Lung microvascular endothelial cell (primary cell): ENCODE measurements at regions not wholly inside any gene's neighbourhood (a gene's known extent, or its start where the extent isn't known, plus 50 kb on each side); places are given as distances from the start of the nearest gene placed in this dataset.

ENCODE experiments used
- DNase-seq, 2 donors: peaks; one replicate each; pipeline versions ENCODE4 v3.0.0 to v3.0.0-alpha.2; 2010; ENCODE audit warnings: low read depth in 2 of 2

DNA sequence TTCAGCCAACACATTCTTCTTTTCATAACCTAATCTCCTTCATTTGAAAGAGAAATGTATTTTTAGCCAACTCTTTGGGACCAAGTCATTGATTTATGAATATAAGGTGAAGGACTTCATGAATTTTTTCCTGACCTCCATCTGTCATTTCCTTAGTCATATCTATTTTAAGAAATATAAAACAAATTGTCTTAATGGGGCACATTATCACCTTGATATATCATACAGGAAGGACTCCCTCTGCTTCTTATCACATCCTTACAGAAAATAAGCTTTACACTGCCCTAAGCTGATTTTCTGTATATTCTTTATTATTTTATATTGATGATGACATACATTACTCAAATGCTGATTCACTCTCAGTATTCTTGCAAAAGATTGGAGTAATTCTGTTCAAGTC lies 1076.2 kb downstream of the TDRD15 start:
- no peak for DNase-seq

DNA sequence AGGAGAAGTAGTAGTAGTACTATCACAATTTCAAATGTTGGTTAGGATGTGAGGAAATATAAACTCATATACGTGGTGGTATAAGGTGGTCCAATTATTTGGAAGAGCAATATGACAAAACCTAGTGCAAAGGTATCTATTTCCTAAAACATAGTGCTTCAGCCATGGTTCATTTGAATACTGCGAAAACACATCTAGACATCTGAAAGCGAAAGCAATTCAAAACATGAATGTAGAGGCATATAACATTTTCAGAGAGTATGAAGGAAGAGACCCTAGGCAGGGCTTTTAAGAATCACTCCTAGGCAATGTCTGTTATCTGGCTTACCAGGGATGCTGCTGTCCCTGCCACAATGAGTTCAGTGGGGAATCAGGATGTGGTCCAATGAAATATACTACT lies 1085.8 kb downstream of the TDRD15 start:
- DNase-seq, result no peak

DNA sequence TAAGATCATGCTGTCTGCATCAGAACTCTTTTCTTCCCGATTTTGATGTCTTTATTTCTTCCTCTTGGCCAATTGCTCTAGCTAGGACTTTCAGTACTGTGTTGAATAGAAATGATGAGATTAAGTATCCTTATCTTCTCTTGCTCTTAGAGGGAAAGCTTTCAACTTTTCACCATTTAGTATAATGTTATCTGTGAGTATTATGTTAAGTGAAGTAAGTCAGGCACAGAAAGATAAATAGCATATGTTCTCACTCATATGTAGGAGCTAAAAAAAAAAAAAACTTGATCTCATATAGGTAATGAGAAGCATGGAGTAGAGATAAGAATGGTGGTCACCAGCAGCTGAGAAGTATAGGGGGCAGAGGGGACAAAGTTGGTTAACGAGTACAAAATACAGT lies 1089.5 kb downstream of the TDRD15 start:
- no peak for DNase-seq

DNA sequence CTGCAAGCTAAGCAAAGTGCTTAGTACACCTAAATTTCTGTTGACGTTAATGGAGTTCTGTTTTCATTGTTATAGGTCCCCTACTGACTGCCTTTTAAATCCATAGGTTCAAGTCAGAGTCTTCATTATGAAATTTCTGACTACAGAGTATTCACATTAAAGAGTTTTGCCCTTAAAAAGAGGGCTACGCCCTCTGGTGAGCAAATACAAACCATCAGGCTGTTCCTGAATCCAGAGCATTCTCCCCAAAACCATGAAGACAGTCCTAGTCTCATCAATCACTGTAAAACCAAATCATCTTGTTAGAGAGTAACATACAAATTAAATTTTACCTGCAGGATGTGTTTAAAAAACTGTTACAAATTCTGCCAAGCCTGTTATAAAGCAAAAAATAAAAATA lies 1091.7 kb downstream of the TDRD15 start:
- no peak for DNase-seq

GRCh38 chr2:22217881-22218280 lies 1094.1 kb downstream of the TDRD15 start:
- no peak for DNase-seq

GRCh38 chr2:22221006-22221405 lies 1097.2 kb downstream of the TDRD15 start:
- no peak for DNase-seq

DNA sequence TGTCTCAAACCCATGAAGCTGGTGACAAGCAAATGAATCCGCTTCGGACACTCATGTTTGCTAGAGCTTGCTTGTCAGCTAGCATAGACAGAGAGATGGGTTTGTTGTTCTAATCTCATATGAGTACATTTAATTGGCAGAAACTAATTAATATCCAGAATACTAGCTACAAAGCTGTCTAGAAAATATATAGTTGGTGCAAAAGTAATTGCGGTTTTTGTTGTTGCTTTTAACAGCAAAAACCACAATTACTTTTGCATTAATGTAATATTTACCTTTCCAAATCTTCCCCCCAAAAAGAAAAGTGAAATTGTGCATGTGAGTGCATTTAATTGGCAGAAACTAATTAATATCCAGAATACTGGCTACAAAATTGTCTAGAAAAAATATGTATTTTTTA lies 1115.2 kb downstream of the TDRD15 start:
- DNase-seq, result no peak

GRCh38 chr2:22247466-22247865 lies 1123.7 kb downstream of the TDRD15 start:
- DNase-seq, result no peak

- DNase-seq, result no peak
Observed at GRCh38 chr2:22248851-22249250, 1125.1 kb downstream of the TDRD15 start.

DNA sequence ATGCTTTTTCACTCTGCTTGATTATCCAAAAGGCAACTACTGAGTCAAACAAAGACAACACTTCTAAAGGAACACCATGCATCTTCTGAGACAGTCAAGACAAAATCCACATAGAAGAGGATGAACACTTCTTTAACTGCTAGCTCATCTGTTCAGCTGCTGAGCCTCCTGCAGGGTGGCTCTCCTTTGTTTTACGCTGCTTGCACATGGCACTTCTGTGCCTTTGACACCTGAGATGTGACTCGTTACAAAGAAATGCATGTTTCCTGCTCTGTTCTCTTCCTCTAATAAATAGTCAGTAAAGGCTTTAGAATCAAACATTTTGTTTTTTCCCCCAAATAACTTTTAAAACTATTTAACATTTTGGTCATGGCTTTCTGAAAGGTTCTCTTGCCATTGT lies 1129.4 kb downstream of the TDRD15 start:
- DNase-seq, result no peak

DNA sequence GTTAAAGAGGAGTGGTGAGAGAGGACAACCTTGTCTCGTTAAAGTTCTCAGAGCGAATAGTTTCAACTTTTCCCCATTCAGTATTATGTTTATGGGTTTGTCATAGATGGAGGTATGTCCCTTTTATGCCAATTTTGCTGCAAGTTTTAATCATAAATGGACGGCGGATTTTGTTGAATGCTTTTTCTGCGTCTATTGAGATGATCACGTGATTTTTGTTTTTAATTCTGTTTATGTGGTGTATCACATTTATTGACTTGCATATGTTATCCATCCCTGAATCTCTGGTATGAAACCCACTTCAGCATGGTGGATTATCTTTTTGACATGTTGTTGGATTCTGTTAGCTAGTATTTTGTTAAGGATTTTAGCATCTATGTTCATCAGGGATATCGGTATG lies 1123.8 kb upstream of the KLHL29 start:
- no peak for DNase-seq

GRCh38 chr2:22270341-22270740 lies 1114.6 kb upstream of the KLHL29 start:
- DNase-seq, result no peak

DNA sequence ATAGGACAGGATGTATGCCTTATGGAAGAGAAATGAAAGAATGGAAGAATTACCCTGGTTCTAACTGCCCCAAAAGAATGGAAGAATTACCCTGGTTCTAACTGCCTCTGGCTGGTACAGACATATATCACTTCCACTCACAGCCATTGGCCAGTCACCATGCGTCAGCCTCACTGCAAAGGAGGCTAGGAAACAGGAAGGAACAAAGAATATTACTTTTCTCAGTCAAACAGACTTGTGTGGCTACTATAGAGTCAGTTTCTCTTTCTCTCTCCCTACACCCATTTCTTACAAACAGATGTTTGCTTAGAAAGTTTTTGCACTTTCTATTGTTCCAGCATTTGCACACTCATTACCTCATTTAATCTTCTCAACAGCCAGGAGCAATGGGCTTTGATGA lies 1111.1 kb upstream of the KLHL29 start:
- DNase-seq, result no peak

- DNase-seq, result no peak
Observed at GRCh38 chr2:22274661-22275060, 1110.3 kb upstream of the KLHL29 start.

GRCh38 chr2:22276696-22277095 lies 1108.3 kb upstream of the KLHL29 start:
- no peak for DNase-seq

- DNase-seq, result no peak
Observed at GRCh38 chr2:22279541-22279940, 1105.4 kb upstream of the KLHL29 start.

DNA sequence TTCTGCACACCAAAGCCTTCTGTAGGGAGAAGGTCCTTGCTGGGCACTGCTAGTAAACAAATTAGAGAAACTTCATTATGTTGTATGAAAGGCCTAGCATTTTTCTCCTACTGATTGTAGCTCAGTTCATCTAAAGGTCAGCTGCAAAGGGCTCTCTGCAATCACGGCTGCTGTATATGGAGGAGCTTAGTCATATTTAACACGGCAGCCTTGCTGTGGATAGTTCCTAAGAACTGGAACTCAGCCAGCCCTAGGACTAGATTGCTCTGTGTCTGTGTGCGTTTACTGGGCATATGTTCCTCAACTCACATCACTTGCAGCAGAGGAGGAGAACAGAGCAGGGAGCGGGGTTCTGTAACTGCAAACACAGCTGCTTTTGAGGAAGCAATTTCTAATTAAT lies 1103.9 kb upstream of the KLHL29 start:
- DNase-seq, result peak in 1 of 2 donors; percentile 3

DNA sequence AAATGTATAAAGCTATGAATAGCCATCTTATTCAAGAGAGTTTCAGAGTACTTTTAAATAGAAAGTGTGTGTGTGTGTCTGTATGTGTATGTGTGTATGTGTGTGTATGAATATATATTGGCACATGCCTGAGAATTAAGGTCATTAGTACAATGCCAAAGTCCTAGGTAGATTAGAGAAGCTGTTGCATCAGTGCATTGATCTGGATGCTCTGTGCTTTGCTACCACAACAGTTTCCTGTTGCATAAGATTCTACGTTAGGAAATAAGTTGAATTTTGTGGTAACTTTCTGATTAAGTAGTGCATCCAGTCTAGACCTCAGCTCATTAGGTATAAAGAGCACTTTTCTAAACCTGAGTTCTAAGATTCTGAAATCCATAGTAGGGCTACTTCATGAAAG lies 1102.8 kb upstream of the KLHL29 start:
- no peak for DNase-seq

GRCh38 chr2:22282916-22283315 lies 1102.1 kb upstream of the KLHL29 start:
- DNase-seq, result no peak

GRCh38 chr2:22283436-22283835 lies 1101.5 kb upstream of the KLHL29 start:
- DNase-seq, result no peak

GRCh38 chr2:22290302-22290701 lies 1094.7 kb upstream of the KLHL29 start:
- DNase-seq, result no peak

DNA sequence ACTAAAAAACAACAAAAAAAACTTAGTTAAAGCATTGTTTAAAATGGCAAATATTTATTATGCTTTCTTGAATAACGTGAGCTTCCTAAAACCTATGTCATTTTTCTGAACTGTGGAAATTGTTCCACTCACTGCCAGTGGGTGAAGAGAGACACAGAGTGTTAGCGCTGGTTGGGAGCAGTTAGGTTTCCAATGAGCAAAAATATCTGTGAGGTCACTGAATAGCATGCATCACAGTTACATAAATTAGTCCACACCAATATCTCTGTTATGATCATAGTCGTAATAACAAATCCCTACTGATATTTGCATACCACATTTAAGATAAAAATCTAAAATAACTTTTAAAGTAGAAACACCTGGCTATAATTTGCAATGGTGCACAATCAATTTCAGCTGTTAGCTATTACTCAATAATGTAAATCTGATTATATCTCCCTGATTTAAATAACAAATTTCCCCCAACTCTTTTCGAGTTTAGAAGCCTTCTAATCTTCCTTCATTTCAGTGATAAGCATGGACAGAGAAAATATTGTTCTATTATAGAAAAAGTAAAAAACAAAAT lies 1094.0 kb upstream of the KLHL29 start:
- DNase-seq, result no peak

DNA sequence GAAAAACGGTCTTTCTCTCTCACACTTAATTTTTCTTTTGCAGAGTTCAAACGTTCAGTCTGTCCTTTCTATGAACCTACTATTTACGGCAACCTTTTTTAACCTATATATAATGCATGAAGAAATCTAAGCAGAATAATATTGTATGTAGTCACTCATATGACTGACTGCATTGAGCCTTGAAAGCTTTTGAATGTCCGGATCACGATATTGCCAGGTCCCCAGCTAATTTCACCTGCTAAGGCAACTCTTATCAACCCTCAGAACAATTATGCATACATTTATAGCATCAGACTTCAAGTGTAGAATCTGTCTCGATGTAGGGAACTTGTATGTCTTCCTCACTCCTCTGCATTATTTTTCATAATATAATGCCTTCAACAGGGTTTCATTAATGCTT lies 1083.8 kb upstream of the KLHL29 start:
- DNase-seq, result no peak

GRCh38 chr2:22326250-22326649 lies 1058.7 kb upstream of the KLHL29 start:
- no peak for DNase-seq
